ENCODE measurements at regions not wholly inside any gene's neighbourhood (a gene's known extent, or its start where the extent isn't known, plus 50 kb on each side); places are given as distances from the start of the nearest gene placed in this dataset.
"Not testable (repeated sequence)": the region's sequence is repeated elsewhere in the genome, so short reads cannot be mapped to it uniquely, and the experiment has no call there.

- TF ChIP-seq CTCF (IDR thresholded peaks at IDR 0.05; ENCODE audit: extremely low read depth, missing control alignments), result no peak
- no peak for DNase-seq (ENCODE audit: low spot score)
Observed at GRCh38 chr3:177890359-177890683, 645.9 kb upstream of the KCNMB2 start.

- DNase-seq (ENCODE audit: low spot score), result not testable (repeated sequence)
Observed at GRCh38 chr3:177891569-177891968, 644.7 kb upstream of the KCNMB2 start.

- TF ChIP-seq CTCF (IDR thresholded peaks at IDR 0.05; ENCODE audit: extremely low read depth, missing control alignments), result no peak
- no peak for DNase-seq (ENCODE audit: low spot score)
Observed at GRCh38 chr3:177893331-177893730, 642.9 kb upstream of the KCNMB2 start.

- no peak for DNase-seq (ENCODE audit: low spot score)
- no peak for TF ChIP-seq CTCF (IDR thresholded peaks at IDR 0.05; ENCODE audit: extremely low read depth, missing control alignments)
Observed at GRCh38 chr3:177894081-177894728, 642.0 kb upstream of the KCNMB2 start.

GRCh38 chr3:177898185-177898584 is 638.1 kb upstream of the KCNMB2 start:
- no peak for DNase-seq (ENCODE audit: low spot score)
- no peak for TF ChIP-seq CTCF (IDR thresholded peaks at IDR 0.05; ENCODE audit: extremely low read depth, missing control alignments)

GRCh38 chr3:177899275-177900067 is 636.8 kb upstream of the KCNMB2 start:
- no peak for DNase-seq (ENCODE audit: low spot score)
- TF ChIP-seq CTCF (IDR thresholded peaks at IDR 0.05; ENCODE audit: extremely low read depth, missing control alignments), result no peak

GRCh38 chr3:177902876-177903275 is 633.4 kb upstream of the KCNMB2 start:
- no peak for TF ChIP-seq CTCF (IDR thresholded peaks at IDR 0.05; ENCODE audit: extremely low read depth, missing control alignments)
- DNase-seq (ENCODE audit: low spot score), result no peak

- no peak for TF ChIP-seq CTCF (IDR thresholded peaks at IDR 0.05; ENCODE audit: extremely low read depth, missing control alignments)
- DNase-seq (ENCODE audit: low spot score), result no peak
Observed at GRCh38 chr3:177904621-177905020, 631.6 kb upstream of the KCNMB2 start.
